H1 (cell line): ENCODE measurements at regions not wholly inside any gene's neighbourhood (a gene's known extent, or its start where the extent isn't known, plus 50 kb on each side); places are given as distances from the start of the nearest gene placed in this dataset.

Source experiments
- CREB1 ChIP-seq: IDR thresholded peaks from 2 replicates; pipeline ENCODE4 v1.6.1; 2012; ENCODE audit warnings: inconsistent platforms
- PHF8 ChIP-seq: fragments of 200-600 bp; sonication (generic); conservative IDR thresholded peaks from 2 replicates; pipeline ENCODE4 v1.7.1; 2012; ENCODE audit warnings: low read depth, mild to moderate bottlenecking, inconsistent platforms, low read length, moderate library complexity
- RNF2 ChIP-seq: fragments of 200-900, 300-1000 bp; sonication (generic); IDR thresholded peaks from 2 replicates; pipeline ENCODE4 v1.7.1; 2016; ENCODE audit warnings: borderline replicate concordance, low read depth, mild to moderate bottlenecking, antibody characterized with exemption, low read length; ENCODE audit not compliant: poor library complexity, severe bottlenecking; ENCODE audit errors: missing control alignments
- SP4 ChIP-seq: IDR thresholded peaks from 2 replicates; pipeline ENCODE4 v1.6.1; 2012; ENCODE audit warnings: low read length, inconsistent platforms
- SUZ12 ChIP-seq: fragments of 200-600 bp; sonication (generic); IDR thresholded peaks from 2 replicates; pipeline ENCODE4 v1.6.1; 2012; ENCODE audit warnings: mild to moderate bottlenecking, inconsistent platforms, low read length, moderate library complexity, mixed read lengths
- TEAD4 ChIP-seq: IDR thresholded peaks from 2 replicates; pipeline ENCODE4 v1.6.1; 2012; ENCODE audit warnings: low read depth, low read length, inconsistent platforms, mixed read lengths

DNA sequence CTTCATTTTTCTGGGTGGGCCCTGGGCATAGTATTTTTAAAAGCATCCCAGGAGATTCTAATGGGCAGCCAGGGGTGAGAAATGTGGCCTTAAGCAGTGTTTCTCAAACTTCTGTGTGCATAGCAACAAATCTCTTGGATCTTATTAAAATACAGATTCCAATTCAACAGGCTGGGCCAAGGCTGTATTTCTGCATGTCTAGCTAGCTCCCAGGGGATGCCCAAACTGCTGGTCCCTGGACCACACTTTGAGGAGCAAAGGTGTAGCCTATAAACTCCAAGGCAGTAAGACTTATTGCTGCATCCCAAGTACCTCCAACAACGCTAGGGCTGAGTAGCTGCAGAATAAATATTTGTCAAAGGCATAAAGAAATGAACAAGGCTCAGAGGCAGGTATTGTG lies 292.9 kb upstream of the ZMIZ1 start (continued):
- TF ChIP-seq CREB1: no peak
- no peak for TF ChIP-seq SUZ12
- TF ChIP-seq SP4: no peak
- TF ChIP-seq PHF8: no peak
- TF ChIP-seq RNF2: no peak
- no peak for TF ChIP-seq TEAD4
- TF ChIP-seq, all 59 proteins: peak for 0
